ENCODE measurements at regions not wholly inside any gene's neighbourhood (a gene's known extent, or its start where the extent isn't known, plus 50 kb on each side); places are given as distances from the start of the nearest gene placed in this dataset.
"Not testable (repeated sequence)": the region's sequence is repeated elsewhere in the genome, so short reads cannot be mapped to it uniquely, and the experiment has no call there.

GRCh38 chr11:70552167-70553150, 154.1 kb downstream of the CTTN start:
- Histone ChIP-seq H3K27ac (ENCODE audit: low read depth, low read length) (no peak overlapping the region), H3K27me3 (ENCODE audit: control insufficient read depth, insufficient read depth, low read length) (no peaks in the 10 kb centered on the region), H3K9me3 (ENCODE audit: control insufficient read depth, insufficient read depth, low read length) (no peaks in the 10 kb centered on the region), H3K4me3 (ENCODE audit: low read depth, low read length) (no peak overlapping the region), H3K4me1 (ENCODE audit: control insufficient read depth, insufficient read depth, low read length) (peaks cover 58% of the 10 kb centered on the region), H3K36me3 (ENCODE audit: control insufficient read depth, insufficient read depth, low read length) (no peaks in the 10 kb centered on the region)
- WGBS (ENCODE audit: insufficient coverage): 60% methylated on average over 34 of the region's 34 CpGs
- DNase-seq (ENCODE audit: low read depth in 4 of 6, low spot score in 6 of 6): peak in 1 of 6 donors; percentile 82

- peak in 2 of 6 donors; percentile 58 to 74 for DNase-seq (ENCODE audit: low read depth in 4 of 6, low spot score in 6 of 6)
- Histone ChIP-seq H3K4me3 (ENCODE audit: low read depth, low read length) (no peak overlapping the region), H3K27ac (ENCODE audit: low read depth, low read length) (no peak overlapping the region), H3K4me1 (ENCODE audit: control insufficient read depth, insufficient read depth, low read length) (peaks cover 60% of the 10 kb centered on the region), H3K9me3 (ENCODE audit: control insufficient read depth, insufficient read depth, low read length) (no peaks in the 10 kb centered on the region), H3K36me3 (ENCODE audit: control insufficient read depth, insufficient read depth, low read length) (peaks cover 4% of the 10 kb centered on the region), H3K27me3 (ENCODE audit: control insufficient read depth, insufficient read depth, low read length) (no peaks in the 10 kb centered on the region)
- WGBS (ENCODE audit: insufficient coverage): 62% methylated on average over 2 of the region's 5 CpGs
These were observed 156.7 kb downstream of the CTTN start for GRCh38 chr11:70555078-70555477.

GRCh38 chr11:70556884-70557741, 158.8 kb downstream of the CTTN start:
- no peak overlapping the region for H3K27ac ChIP-seq (ENCODE audit: low read depth, low read length)
- H3K27me3 ChIP-seq (ENCODE audit: control insufficient read depth, insufficient read depth, low read length): no peaks in the 10 kb centered on the region
- H3K4me3 ChIP-seq (ENCODE audit: low read depth, low read length): no peak overlapping the region
- DNase-seq (ENCODE audit: low read depth in 4 of 6, low spot score in 6 of 6): peak in 1 of 6 donors; percentile 80
- peaks cover 4% of the 10 kb centered on the region for H3K36me3 ChIP-seq (ENCODE audit: control insufficient read depth, insufficient read depth, low read length)
- H3K9me3 ChIP-seq (ENCODE audit: control insufficient read depth, insufficient read depth, low read length): no peaks in the 10 kb centered on the region
- WGBS (ENCODE audit: insufficient coverage): 52% methylated on average over 4 of the region's 8 CpGs
- H3K4me1 ChIP-seq (ENCODE audit: control insufficient read depth, insufficient read depth, low read length): peaks cover 40% of the 10 kb centered on the region

- H3K4me1 ChIP-seq (ENCODE audit: control insufficient read depth, insufficient read depth, low read length): peaks cover 32% of the 10 kb centered on the region
- H3K4me3 ChIP-seq (ENCODE audit: low read depth, low read length): no peak overlapping the region
- WGBS (ENCODE audit: insufficient coverage): 74% methylated on average over 26 of the region's 27 CpGs
- peak in 1 of 6 donors; percentile 19 for DNase-seq (ENCODE audit: low read depth in 4 of 6, low spot score in 6 of 6)
- no peaks in the 10 kb centered on the region for H3K27me3 ChIP-seq (ENCODE audit: control insufficient read depth, insufficient read depth, low read length)
- no peak overlapping the region for H3K27ac ChIP-seq (ENCODE audit: low read depth, low read length)
- H3K36me3 ChIP-seq (ENCODE audit: control insufficient read depth, insufficient read depth, low read length): peaks cover 4% of the 10 kb centered on the region
- no peaks in the 10 kb centered on the region for H3K9me3 ChIP-seq (ENCODE audit: control insufficient read depth, insufficient read depth, low read length)
These were observed 159.6 kb downstream of the CTTN start for GRCh38 chr11:70557742-70558485.

GRCh38 chr11:70558681-70559080, 160.4 kb downstream of the CTTN start:
- Histone ChIP-seq H3K9me3 (ENCODE audit: control insufficient read depth, insufficient read depth, low read length) (no peaks in the 10 kb centered on the region), H3K27me3 (ENCODE audit: control insufficient read depth, insufficient read depth, low read length) (no peaks in the 10 kb centered on the region), H3K4me1 (ENCODE audit: control insufficient read depth, insufficient read depth, low read length) (peaks cover 32% of the 10 kb centered on the region), H3K27ac (ENCODE audit: low read depth, low read length) (no peak overlapping the region), H3K4me3 (ENCODE audit: low read depth, low read length) (no peak overlapping the region), H3K36me3 (ENCODE audit: control insufficient read depth, insufficient read depth, low read length) (peaks cover 4% of the 10 kb centered on the region)
- 70% methylated on average over 16 of the region's 17 CpGs for WGBS (ENCODE audit: insufficient coverage)
- peak in 1 of 6 donors; percentile 70 for DNase-seq (ENCODE audit: low read depth in 4 of 6, low spot score in 6 of 6)

- Histone ChIP-seq H3K4me1 (ENCODE audit: control insufficient read depth, insufficient read depth, low read length) (peaks cover 31% of the 10 kb centered on the region), H3K36me3 (ENCODE audit: control insufficient read depth, insufficient read depth, low read length) (peaks cover 4% of the 10 kb centered on the region), H3K27ac (ENCODE audit: low read depth, low read length) (no peak overlapping the region), H3K9me3 (ENCODE audit: control insufficient read depth, insufficient read depth, low read length) (no peaks in the 10 kb centered on the region), H3K27me3 (ENCODE audit: control insufficient read depth, insufficient read depth, low read length) (no peaks in the 10 kb centered on the region), H3K4me3 (ENCODE audit: low read depth, low read length) (no peak overlapping the region)
- DNase-seq (ENCODE audit: low read depth in 4 of 6, low spot score in 6 of 6): no peak
- WGBS (ENCODE audit: insufficient coverage): 93% methylated on average over 7 of the region's 10 CpGs
These were observed 161.2 kb downstream of the CTTN start for GRCh38 chr11:70559516-70559915.

GRCh38 chr11:70560621-70561020, 162.3 kb downstream of the CTTN start:
- not testable (repeated sequence) for H3K27ac ChIP-seq (ENCODE audit: low read depth, low read length); H3K9me3 ChIP-seq (ENCODE audit: control insufficient read depth, insufficient read depth, low read length); DNase-seq (ENCODE audit: low read depth in 4 of 6, low spot score in 6 of 6); H3K4me3 ChIP-seq (ENCODE audit: low read depth, low read length); H3K27me3 ChIP-seq (ENCODE audit: control insufficient read depth, insufficient read depth, low read length); H3K36me3 ChIP-seq (ENCODE audit: control insufficient read depth, insufficient read depth, low read length)
- WGBS (ENCODE audit: insufficient coverage): 100% methylated on average over 3 of the region's 13 CpGs
- peaks cover 23% of the 10 kb centered on the region for H3K4me1 ChIP-seq (ENCODE audit: control insufficient read depth, insufficient read depth, low read length)

GRCh38 chr11:70566768-70567530, 168.6 kb downstream of the CTTN start:
- no peaks in the 10 kb centered on the region for H3K27me3 ChIP-seq (ENCODE audit: control insufficient read depth, insufficient read depth, low read length)
- H3K4me3 ChIP-seq (ENCODE audit: low read depth, low read length): no peak overlapping the region
- WGBS (ENCODE audit: insufficient coverage): 100% methylated on average over 9 of the region's 17 CpGs
- no peaks in the 10 kb centered on the region for H3K9me3 ChIP-seq (ENCODE audit: control insufficient read depth, insufficient read depth, low read length)
- no peak overlapping the region for H3K27ac ChIP-seq (ENCODE audit: low read depth, low read length)
- no peak for DNase-seq (ENCODE audit: low read depth in 4 of 6, low spot score in 6 of 6)
- peaks cover 2% of the 10 kb centered on the region for H3K36me3 ChIP-seq (ENCODE audit: control insufficient read depth, insufficient read depth, low read length)
- peaks cover 35% of the 10 kb centered on the region for H3K4me1 ChIP-seq (ENCODE audit: control insufficient read depth, insufficient read depth, low read length)
